ENCODE measurements at regions not wholly inside any gene's neighbourhood (a gene's known extent, or its start where the extent isn't known, plus 50 kb on each side); places are given as distances from the start of the nearest gene placed in this dataset.

- TF ChIP-seq EZH2 (IDR thresholded peaks at IDR 0.05; ENCODE audit: borderline replicate concordance, insufficient read depth, low read depth, low read length, poor library complexity, severe bottlenecking) (no peak), CTCF (IDR thresholded peaks at IDR 0.05) (no peak)
- CTCF ChIA-PET: no interaction called here
- Mint-ChIP-seq H3K4me1 (no peaks in the 10 kb centered on the region), H3K9me3 (ENCODE audit: insufficient read depth) (peaks cover 3% of the 10 kb centered on the region), H3K27me3 (no peaks in the 10 kb centered on the region), H3K4me3 (no peak overlapping the region), H3K27ac (no peak overlapping the region)
- Histone ChIP-seq H4K20me1 (ENCODE audit: control insufficient read depth, insufficient read depth, low read length, poor library complexity, severe bottlenecking) (no peaks in the 10 kb centered on the region), H3K4me1 (ENCODE audit: control insufficient read depth in 2 of 2, insufficient read depth in 2 of 2, low read length in 2 of 2) (no peaks in the 10 kb centered on the region), H3K9me3 (ENCODE audit: control extremely low read depth in 1 of 3, control insufficient read depth in 2 of 3, insufficient read depth in 1 of 3, low read length in 2 of 3) (peaks cover 0 to 4% (median 3%) of the 10 kb centered on the region in 3 donors), H3K4me3 (ENCODE audit: control extremely low read depth in 1 of 5, extremely low read depth in 1 of 5, insufficient read depth in 1 of 5, low read depth in 2 of 5, low read length in 4 of 5) (no peak overlapping the region), H3K36me3 (replicated peaks in 1 of 2; ENCODE audit: control extremely low read depth in 1 of 2, control insufficient read depth in 1 of 2, extremely low read depth in 1 of 2, insufficient read depth in 2 of 2, low read length in 1 of 2) (no peaks in the 10 kb centered on the region), H3K79me2 (ENCODE audit: control insufficient read depth, insufficient read depth, low read length) (no peaks in the 10 kb centered on the region), H2AFZ (ENCODE audit: insufficient read depth, low read depth, low read length, poor library complexity, severe bottlenecking) (no peak overlapping the region), H3K4me2 (replicated peaks; ENCODE audit: low read depth, low read length, poor library complexity, severe bottlenecking) (no peak overlapping the region), H3K27me3 (replicated peaks in 1 of 4; ENCODE audit: control extremely low read depth in 1 of 4, control insufficient read depth in 3 of 4, insufficient read depth in 4 of 4, low read length in 3 of 4) (no peaks in the 10 kb centered on the region), H3K27ac (ENCODE audit: low read length in 2 of 2) (no peak overlapping the region), H3K9ac (ENCODE audit: low read length) (no peak overlapping the region)
- POLR2A ChIA-PET: no interaction called here
- intact Hi-C loops (cut with micrococcal nuclease): no loop called here
- ATAC-seq (ENCODE audit: low read depth) (no peak), DNase-seq (no peak)
- WGBS (ENCODE audit: insufficient coverage): no CpG with 5 or more reads among the region's 3 CpGs
Observed at GRCh38 chr7:12851841-12852240, 164.4 kb downstream of the ARL4A start.

- Histone ChIP-seq H3K27me3 (replicated peaks in 1 of 4; ENCODE audit: control extremely low read depth in 1 of 4, control insufficient read depth in 3 of 4, insufficient read depth in 4 of 4, low read length in 3 of 4) (no peaks in the 10 kb centered on the region), H3K79me2 (ENCODE audit: control insufficient read depth, insufficient read depth, low read length) (no peaks in the 10 kb centered on the region), H3K27ac (ENCODE audit: low read length in 2 of 2) (no peak overlapping the region), H2AFZ (ENCODE audit: insufficient read depth, low read depth, low read length, poor library complexity, severe bottlenecking) (no peak overlapping the region), H3K9ac (ENCODE audit: low read length) (no peak overlapping the region), H3K4me1 (ENCODE audit: control insufficient read depth in 2 of 2, insufficient read depth in 2 of 2, low read length in 2 of 2) (no peaks in the 10 kb centered on the region), H3K9me3 (ENCODE audit: control extremely low read depth in 1 of 3, control insufficient read depth in 2 of 3, insufficient read depth in 1 of 3, low read length in 2 of 3) (no peaks in the 10 kb centered on the region), H4K20me1 (ENCODE audit: control insufficient read depth, insufficient read depth, low read length, poor library complexity, severe bottlenecking) (no peaks in the 10 kb centered on the region), H3K36me3 (replicated peaks in 1 of 2; ENCODE audit: control extremely low read depth in 1 of 2, control insufficient read depth in 1 of 2, extremely low read depth in 1 of 2, insufficient read depth in 2 of 2, low read length in 1 of 2) (no peaks in the 10 kb centered on the region), H3K4me2 (replicated peaks; ENCODE audit: low read depth, low read length, poor library complexity, severe bottlenecking) (no peak overlapping the region), H3K4me3 (ENCODE audit: control extremely low read depth in 1 of 5, extremely low read depth in 1 of 5, insufficient read depth in 1 of 5, low read depth in 2 of 5, low read length in 4 of 5) (no peak overlapping the region)
- no peak for TF ChIP-seq CTCF (IDR thresholded peaks at IDR 0.05)
- no peak for TF ChIP-seq EZH2 (IDR thresholded peaks at IDR 0.05; ENCODE audit: borderline replicate concordance, insufficient read depth, low read depth, low read length, poor library complexity, severe bottlenecking)
- ChIA-PET CTCF (no interaction called here), POLR2A (no interaction called here)
- DNase-seq (no peak), ATAC-seq (ENCODE audit: low read depth) (no peak)
- intact Hi-C loops (cut with micrococcal nuclease): no loop called here
- no peaks in the 10 kb centered on the region for H3K4me1 Mint-ChIP-seq
- H3K9me3 Mint-ChIP-seq (ENCODE audit: insufficient read depth): no peaks in the 10 kb centered on the region
- WGBS (ENCODE audit: insufficient coverage): no CpG with 5 or more reads among the region's 4 CpGs
- H3K27me3 Mint-ChIP-seq: no peaks in the 10 kb centered on the region
- H3K4me3 Mint-ChIP-seq: no peak overlapping the region
- no peak overlapping the region for H3K27ac Mint-ChIP-seq
Observed at GRCh38 chr7:12855036-12855435, 167.6 kb downstream of the ARL4A start.
